ENCODE measurements at regions not wholly inside any gene's neighbourhood (a gene's known extent, or its start where the extent isn't known, plus 50 kb on each side); places are given as distances from the start of the nearest gene placed in this dataset.

- TF ChIP-seq CTCF (IDR thresholded peaks at IDR 0.05; ENCODE audit: poor library complexity) (no peak), EZH2 (IDR thresholded peaks at IDR 0.05; ENCODE audit: borderline replicate concordance) (no peak)
Observed at GRCh38 chr2:228507231-228507824, 325.8 kb upstream of the SPHKAP start.
